SU-DHL-6 (cell line): ENCODE measurements at regions not wholly inside any gene's neighbourhood (a gene's known extent, or its start where the extent isn't known, plus 50 kb on each side); places are given as distances from the start of the nearest gene placed in this dataset.
"Not testable (repeated sequence)": the region's sequence is repeated elsewhere in the genome, so short reads cannot be mapped to it uniquely, and the experiment has no call there.

Experiments
- H2AFZ ChIP-seq: fragments of 200-600 bp; sonication (generic); 2 replicates; pipeline ENCODE4 v1.6.1; 2014; ENCODE audit warnings: low read depth, mild to moderate bottlenecking, moderate library complexity, mixed read lengths, antibody characterized with exemption, low read length; ENCODE audit not compliant: severe bottlenecking
- H3F3A ChIP-seq: fragments of 200-600 bp; shearing (Covaris generic); 2 replicates; pipeline ENCODE4 v1.6.0; 2016; ENCODE audit warnings: antibody characterized with exemption, mild to moderate bottlenecking; ENCODE audit not compliant: insufficient read depth
- H3K27ac ChIP-seq: fragments of 200-600 bp; sonication (generic); 2 replicates; pipeline ENCODE4 v1.5.1; 2016; ENCODE audit warnings: low read depth, mild to moderate bottlenecking, low read length, moderate library complexity, mixed read lengths
- H3K27me3 ChIP-seq: fragments of 200-600 bp; sonication (generic), shearing (Covaris generic); 2 replicates; pipeline ENCODE4 v1.6.0; 2014; ENCODE audit warnings: mild to moderate bottlenecking, low read length
- H3K36me3 ChIP-seq: fragments of 200-600 bp; sonication (generic); 2 replicates; pipeline ENCODE4 v1.6.1; 2014; ENCODE audit warnings: mild to moderate bottlenecking, low read length, mixed read lengths
- H3K4me2 ChIP-seq: fragments of 300-600, 200-600 bp; shearing (Covaris generic), sonication (generic); 2 replicates; pipeline ENCODE4 v1.6.0; 2014; ENCODE audit warnings: low read length, low read depth, mild to moderate bottlenecking; ENCODE audit not compliant: poor library complexity, severe bottlenecking
- H3K4me3 ChIP-seq: fragments of 200-600 bp; sonication (generic); 2 replicates; pipeline ENCODE4 v1.5.1; 2014; ENCODE audit warnings: antibody characterized with exemption, low read length, mild to moderate bottlenecking, mixed read lengths; ENCODE audit not compliant: insufficient read depth, poor library complexity, severe bottlenecking
- H3K79me2 ChIP-seq: fragments of 200-600 bp; sonication (generic); 2 replicates; pipeline ENCODE4 v1.6.1; 2014; ENCODE audit warnings: mild to moderate bottlenecking, low read length, moderate library complexity; ENCODE audit not compliant: insufficient read depth
- H3K9ac ChIP-seq: fragments of 200-600 bp; sonication (generic); 2 replicates; pipeline ENCODE4 v1.7.0; 2014; ENCODE audit warnings: mild to moderate bottlenecking, low read length
- H3K9me2 ChIP-seq: fragments of 200-600 bp; sonication (generic); replicated peaks from 2 replicates; pipeline ENCODE4 v1.6.1; 2014; ENCODE audit warnings: low read length; ENCODE audit not compliant: insufficient read depth
- H3K9me3 ChIP-seq: fragments of 200-600 bp; sonication (generic); 2 replicates; pipeline ENCODE4 v1.6.1; 2014; ENCODE audit warnings: low read length, mixed read lengths; ENCODE audit not compliant: insufficient read depth
- H4K20me1 ChIP-seq: fragments of 200-600 bp; sonication (generic); 2 replicates; pipeline ENCODE4 v1.6.1; 2014; ENCODE audit warnings: low read depth, mild to moderate bottlenecking, antibody characterized with exemption, low read length, moderate library complexity, mixed read lengths

- not testable (repeated sequence) for H4K20me1 ChIP-seq, H3F3A ChIP-seq, H3K4me2 ChIP-seq, H3K9me2 ChIP-seq, H3K9me3 ChIP-seq, H2AFZ ChIP-seq, H3K79me2 ChIP-seq, H3K4me3 ChIP-seq, H3K27ac ChIP-seq, H3K36me3 ChIP-seq, H3K9ac ChIP-seq, H3K27me3 ChIP-seq
These were observed 252.6 kb downstream of the GOLGA6L6 start for GRCh38 chr15:20288800-20289537.

- H3K27ac ChIP-seq, H3F3A ChIP-seq, H3K4me2 ChIP-seq, H3K27me3 ChIP-seq, H3K36me3 ChIP-seq, H3K9ac ChIP-seq, H3K79me2 ChIP-seq, H3K9me2 ChIP-seq, H4K20me1 ChIP-seq, H2AFZ ChIP-seq, H3K9me3 ChIP-seq, H3K4me3 ChIP-seq: not testable (repeated sequence)
These were observed 255.0 kb downstream of the GOLGA6L6 start for GRCh38 chr15:20286559-20286958.

GRCh38 chr15:20285696-20286300 lies 255.8 kb downstream of the GOLGA6L6 start:
- not testable (repeated sequence) for H3K4me3 ChIP-seq, H3F3A ChIP-seq, H3K9me2 ChIP-seq, H3K27ac ChIP-seq, H3K9me3 ChIP-seq, H2AFZ ChIP-seq, H3K4me2 ChIP-seq, H3K27me3 ChIP-seq, H3K9ac ChIP-seq, H4K20me1 ChIP-seq, H3K36me3 ChIP-seq, H3K79me2 ChIP-seq

- H3K27ac ChIP-seq, H3K4me3 ChIP-seq, H2AFZ ChIP-seq, H4K20me1 ChIP-seq, H3K9ac ChIP-seq, H3K4me2 ChIP-seq, H3F3A ChIP-seq, H3K36me3 ChIP-seq, H3K9me2 ChIP-seq, H3K27me3 ChIP-seq, H3K79me2 ChIP-seq, H3K9me3 ChIP-seq: not testable (repeated sequence)
These were observed 256.6 kb downstream of the GOLGA6L6 start for GRCh38 chr15:20284891-20285535.

GRCh38 chr15:20283651-20284050 lies 257.9 kb downstream of the GOLGA6L6 start:
- not testable (repeated sequence) for H3F3A ChIP-seq, H2AFZ ChIP-seq, H3K27me3 ChIP-seq, H3K79me2 ChIP-seq, H3K9me2 ChIP-seq, H3K9me3 ChIP-seq, H3K4me3 ChIP-seq, H3K27ac ChIP-seq, H3K4me2 ChIP-seq, H3K36me3 ChIP-seq, H3K9ac ChIP-seq, H4K20me1 ChIP-seq

GRCh38 chr15:20282491-20282943 lies 259.1 kb downstream of the GOLGA6L6 start:
- H2AFZ ChIP-seq, H3K9ac ChIP-seq, H3K4me2 ChIP-seq, H3F3A ChIP-seq, H3K27ac ChIP-seq, H4K20me1 ChIP-seq, H3K36me3 ChIP-seq, H3K9me3 ChIP-seq, H3K79me2 ChIP-seq, H3K27me3 ChIP-seq, H3K4me3 ChIP-seq, H3K9me2 ChIP-seq: not testable (repeated sequence)

- H3K9me2 ChIP-seq, H3F3A ChIP-seq, H2AFZ ChIP-seq, H3K27me3 ChIP-seq, H3K27ac ChIP-seq, H4K20me1 ChIP-seq, H3K9me3 ChIP-seq, H3K4me2 ChIP-seq, H3K9ac ChIP-seq, H3K36me3 ChIP-seq, H3K79me2 ChIP-seq, H3K4me3 ChIP-seq: not testable (repeated sequence)
These were observed 259.9 kb downstream of the GOLGA6L6 start for GRCh38 chr15:20281567-20282275.
